ENCODE measurements at regions not wholly inside any gene's neighbourhood (a gene's known extent, or its start where the extent isn't known, plus 50 kb on each side); places are given as distances from the start of the nearest gene placed in this dataset.

- peak; percentile 87 for DNase-seq
Measured at GRCh38 chr3:41117398-41117870, 81.9 kb upstream of the CTNNB1 start.

DNA sequence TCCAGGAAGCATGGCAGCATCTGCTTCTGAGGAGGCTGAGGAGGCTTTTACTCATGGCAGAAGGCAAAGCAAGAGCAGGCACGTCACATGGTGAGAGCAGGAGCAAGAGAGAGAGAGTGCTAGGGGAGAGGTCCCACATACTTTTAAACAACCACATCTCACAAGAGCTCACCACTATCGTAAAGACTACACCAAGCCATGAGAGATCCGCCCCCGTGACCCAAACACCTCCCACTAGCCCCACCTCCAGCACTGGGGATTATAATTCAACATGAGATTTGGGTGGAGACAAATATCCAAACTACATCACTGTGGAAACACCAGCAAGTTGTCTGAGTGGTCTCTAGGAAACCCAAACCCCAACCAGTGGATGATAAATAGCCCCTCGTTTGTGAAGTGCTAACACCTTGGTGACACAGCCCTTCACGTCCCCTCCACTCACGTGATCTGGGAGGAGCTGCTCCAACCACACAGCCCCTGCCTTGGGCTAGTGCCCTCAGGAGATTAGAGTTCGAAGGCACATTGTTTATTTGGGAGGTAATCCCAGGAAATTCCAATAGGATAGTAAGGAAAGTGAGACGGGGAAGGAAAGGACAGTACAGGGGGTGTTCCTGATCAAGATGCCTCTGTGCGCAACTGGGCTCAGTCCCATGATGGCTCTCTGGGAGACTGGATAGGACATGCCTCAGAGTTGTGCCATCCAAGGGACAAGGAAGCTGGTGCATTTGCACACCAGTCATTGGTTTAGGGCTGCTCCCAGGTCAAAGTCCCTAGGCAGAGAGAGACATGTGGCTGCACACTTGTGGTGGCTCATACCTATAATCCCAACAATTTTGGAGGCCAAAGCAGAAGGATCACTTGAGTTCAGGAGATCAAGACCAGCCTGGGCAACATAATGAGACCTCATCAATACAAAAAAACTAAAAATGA is 80.6 kb upstream of the CTNNB1 start:
- DNase-seq: no peak

- no peak for DNase-seq
Measured at GRCh38 chr3:41120460-41120859, 78.8 kb upstream of the CTNNB1 start.

- no peak for DNase-seq
Measured at GRCh38 chr3:41125258-41125657, 74.0 kb upstream of the CTNNB1 start.

DNA sequence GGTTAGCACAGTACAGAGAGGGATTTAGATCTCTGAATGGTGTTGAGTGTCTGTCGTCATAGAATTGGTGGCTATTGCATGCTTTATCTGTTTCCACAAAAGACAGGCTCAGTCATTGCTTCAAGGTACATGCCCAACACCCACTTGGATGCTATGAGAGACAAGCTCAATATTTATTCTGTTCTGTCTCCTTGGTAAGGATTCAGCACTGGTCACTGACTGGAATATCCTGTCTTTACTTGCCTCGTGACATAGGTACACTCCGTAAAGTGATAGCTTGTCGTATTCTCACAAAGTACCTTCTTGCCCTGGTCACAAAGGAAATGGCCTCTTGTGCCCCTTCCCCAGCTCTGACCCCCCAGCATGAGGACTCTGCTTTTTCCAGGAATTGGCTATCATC is 72.8 kb upstream of the CTNNB1 start:
- DNase-seq: no peak

GRCh38 chr3:41126961-41127360 is 72.3 kb upstream of the CTNNB1 start:
- no peak for DNase-seq

DNA sequence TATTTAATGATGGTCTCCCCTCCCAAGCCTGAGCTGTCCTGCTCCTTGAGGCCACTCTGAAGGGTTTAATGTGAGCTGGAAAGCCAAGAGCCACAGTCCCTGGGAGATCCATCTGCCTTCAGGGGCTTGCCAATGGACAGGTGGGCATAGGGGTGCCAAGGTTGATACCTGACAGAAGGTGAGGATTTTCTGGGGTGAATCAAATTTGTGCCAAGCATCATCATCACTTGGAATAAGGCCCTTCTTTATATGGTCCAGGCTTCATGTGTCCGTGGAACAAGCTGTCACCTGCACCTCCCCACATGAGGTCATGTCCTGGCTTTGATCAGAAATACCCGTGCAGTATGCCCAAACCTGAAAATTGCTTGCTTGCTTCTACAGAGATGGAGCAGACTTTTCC is 71.9 kb upstream of the CTNNB1 start:
- DNase-seq: no peak

DNA sequence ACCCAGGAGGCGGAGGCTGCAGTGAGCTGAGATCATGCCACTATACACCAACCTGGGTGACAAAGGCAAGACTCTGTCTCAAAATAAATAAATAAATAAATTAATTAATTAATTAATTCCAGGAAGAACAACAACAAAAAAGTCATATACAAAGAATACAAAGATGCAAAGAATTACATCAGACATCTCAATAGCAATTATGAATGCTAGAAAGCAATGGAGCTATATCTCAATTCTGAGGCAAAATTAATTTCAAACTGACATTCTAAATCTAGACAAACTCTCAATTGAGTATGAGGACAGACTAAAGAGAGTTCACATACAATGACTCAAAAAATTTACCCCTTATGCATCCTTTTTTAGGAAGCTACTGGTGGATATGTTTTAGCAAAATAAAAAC is 69.6 kb upstream of the CTNNB1 start:
- DNase-seq: no peak

GRCh38 chr3:41131224-41131623 is 68.1 kb upstream of the CTNNB1 start:
- no peak for DNase-seq

DNA sequence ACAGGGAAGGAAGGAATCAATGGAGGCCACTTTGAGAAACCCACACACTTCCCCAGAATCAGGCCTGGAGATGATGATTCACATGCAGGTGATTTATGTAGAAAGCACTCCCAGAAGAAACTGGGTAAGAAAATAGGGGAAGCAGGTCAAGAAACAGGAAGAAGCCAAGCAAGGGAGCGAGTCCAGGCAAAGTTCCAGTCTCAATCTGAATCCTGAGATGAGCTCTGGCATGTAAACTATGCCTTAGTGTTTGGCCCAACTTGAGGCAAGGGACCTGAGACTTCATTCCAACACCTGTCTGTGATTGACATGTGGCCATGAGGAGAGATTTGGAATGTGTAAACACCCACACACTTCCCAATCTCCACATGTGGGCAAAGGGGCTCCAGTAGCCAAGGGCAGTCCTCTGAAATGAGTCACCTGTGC is 61.6 kb upstream of the CTNNB1 start:
- no peak for DNase-seq

- DNase-seq: no peak
Measured at GRCh38 chr3:41138146-41138545, 61.2 kb upstream of the CTNNB1 start.

- no peak for DNase-seq
Measured at GRCh38 chr3:41138601-41139000, 60.7 kb upstream of the CTNNB1 start.

GRCh38 chr3:41140242-41140641 is 59.1 kb upstream of the CTNNB1 start:
- DNase-seq: no peak

DNA sequence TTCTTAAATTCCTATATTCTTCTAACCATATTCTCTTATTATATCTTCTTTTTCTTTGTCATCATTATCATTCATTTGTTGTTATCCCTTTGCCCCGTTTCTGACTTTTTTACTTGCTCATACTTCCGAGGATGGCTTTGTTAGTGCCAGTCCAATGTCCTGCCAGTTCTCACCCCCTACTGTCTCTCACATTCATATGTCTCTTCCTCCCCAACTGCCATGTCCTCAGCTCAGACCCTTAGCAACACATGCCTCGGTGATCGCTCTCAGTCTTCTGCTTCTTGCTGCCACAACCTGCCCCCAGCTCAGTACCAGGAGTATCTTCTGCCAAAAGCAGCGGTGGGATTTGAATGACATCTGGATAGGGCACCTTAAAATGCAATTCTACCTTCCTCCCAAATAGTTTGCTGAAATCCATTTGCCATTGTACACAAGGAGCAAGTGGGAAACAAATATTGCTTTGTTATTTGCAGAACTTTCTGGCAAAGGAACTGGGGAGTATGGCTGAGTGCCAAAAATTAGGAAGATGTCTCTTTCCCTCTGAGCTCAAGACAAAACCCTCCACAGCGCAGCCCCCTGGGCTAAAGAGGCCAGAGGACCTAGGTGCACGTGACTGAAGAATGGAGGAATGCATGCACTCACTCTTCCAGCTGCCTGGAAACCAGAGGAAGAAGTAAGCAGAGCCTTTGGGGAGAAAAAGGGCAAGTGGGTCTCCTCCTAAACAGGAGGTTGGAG is 57.7 kb upstream of the CTNNB1 start:
- DNase-seq: no peak

GRCh38 chr3:41143421-41144031 is 55.8 kb upstream of the CTNNB1 start:
- DNase-seq: no peak

DNA sequence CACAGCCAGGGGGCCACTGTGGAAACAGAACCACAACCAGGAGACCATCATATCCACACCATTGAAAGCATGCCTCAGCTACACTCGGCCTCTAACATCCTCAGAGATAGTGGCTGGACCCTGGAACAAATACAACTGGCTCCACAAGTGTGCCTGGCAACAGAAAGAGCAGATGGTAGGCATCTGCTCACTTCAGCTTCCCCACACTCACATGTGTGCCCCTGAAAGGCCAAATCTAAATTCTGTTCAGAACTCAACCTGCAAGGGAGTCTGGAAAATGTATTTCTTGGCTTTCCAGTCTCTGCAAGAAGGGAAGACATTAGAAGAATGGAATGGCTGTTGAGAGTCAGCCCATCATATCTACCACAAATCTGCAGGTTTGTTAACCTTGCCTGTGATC is 54.7 kb upstream of the CTNNB1 start:
- no peak for DNase-seq

DNA sequence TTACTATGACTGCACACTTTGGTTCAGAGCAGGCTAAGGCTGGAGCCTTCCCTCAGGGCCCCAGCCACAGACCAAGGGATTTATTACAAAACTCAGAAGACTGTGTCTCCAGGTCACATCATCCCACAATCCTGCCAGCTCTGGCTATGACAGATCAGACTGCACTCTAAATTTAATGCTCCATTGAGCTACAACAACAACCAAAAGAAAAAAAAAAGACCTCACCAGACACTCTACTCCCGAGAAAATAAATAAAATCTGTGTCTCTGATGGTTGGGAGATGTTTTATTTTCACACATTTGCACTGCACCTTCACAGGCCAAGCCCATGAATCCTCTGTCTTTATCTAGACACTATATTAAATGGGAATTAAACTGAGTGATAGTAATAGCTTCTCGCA is 50.8 kb upstream of the CTNNB1 start:
- no peak for DNase-seq

- DNase-seq: no peak
Measured at GRCh38 chr3:41148901-41149300, 50.4 kb upstream of the CTNNB1 start.

Data from activated CD4-positive, alpha-beta T cell treated with anti-CD3 and anti-CD28 coated beads, Interleukin-2, amount 50 U/mL, for 16 hours (primary cell).